CD4-positive, alpha-beta memory T cell (primary cell): ENCODE measurements at regions not wholly inside any gene's neighbourhood (a gene's known extent, or its start where the extent isn't known, plus 50 kb on each side); places are given as distances from the start of the nearest gene placed in this dataset.
"Not testable (repeated sequence)": the region's sequence is repeated elsewhere in the genome, so short reads cannot be mapped to it uniquely, and the experiment has no call there.

Experiments
- CTCF ChIA-PET: fragments of 350-600 bp; sonication (Branson Sonifier 250); formaldehyde crosslinking; loops from one replicate; lab custom pipeline; 2021; ENCODE audit warnings: inconsistent platforms; ENCODE audit not compliant: partially characterized antibody; lab: Charles Lee
- POLR2A ChIA-PET: fragments of 350-600 bp; sonication (Branson Sonifier 250); formaldehyde crosslinking; loops from one replicate; lab custom pipeline; 2021; ENCODE audit not compliant: partially characterized antibody; lab: Charles Lee
- DNase-seq, 5 donors: peaks; one replicate each; pipeline versions ENCODE4 v3.0.0 to v3.0.0-alpha.2; 2020 to 2022; ENCODE audit warnings: mixed read lengths in 1 of 5
- H3K27ac ChIP-seq: one replicate; pipeline ENCODE4 v1.7.0; 2013; ENCODE audit warnings: low read depth, low read length
- H3K27me3 ChIP-seq: 2 replicates; pipeline ENCODE4 v1.7.0; 2013; ENCODE audit warnings: mild to moderate bottlenecking, low read length, moderate library complexity; ENCODE audit not compliant: insufficient read depth
- H3K36me3 ChIP-seq: 2 replicates; pipeline ENCODE4 v1.7.0; 2013; ENCODE audit warnings: mild to moderate bottlenecking, low read length, moderate library complexity; ENCODE audit not compliant: insufficient read depth
- H3K4me1 ChIP-seq: 2 replicates; pipeline ENCODE4 v1.7.0; 2013; ENCODE audit warnings: mild to moderate bottlenecking, low read length, moderate library complexity; ENCODE audit not compliant: insufficient read depth
- H3K4me3 ChIP-seq, 2 donors: one replicate each; pipeline ENCODE4 v1.7.0; 2013; ENCODE audit warnings: low read length in 2 of 2, mild to moderate bottlenecking in 1 of 2
- H3K9me3 ChIP-seq, 2 donors: one replicate each; pipeline ENCODE4 v1.7.0; 2013; ENCODE audit warnings: low read length in 2 of 2, control low read depth in 1 of 2; ENCODE audit not compliant: control insufficient read depth in 1 of 2
- H3K27ac Mint-ChIP-seq, 7 donors: one replicate each; pipeline ENCODE4 v1.8.0; 2020 to 2021; ENCODE audit warnings: mixed read lengths in 7 of 7, mild to moderate bottlenecking in 6 of 7, inconsistent platforms in 3 of 7, moderate library complexity in 3 of 7
- H3K27me3 Mint-ChIP-seq, 2 donors: one replicate each; pipeline ENCODE4 v1.8.0; 2020 to 2021; ENCODE audit warnings: mixed read lengths in 2 of 2
- H3K36me3 Mint-ChIP-seq, 2 donors: one replicate each; pipeline ENCODE4 v1.8.0; 2020 to 2021; ENCODE audit warnings: mixed read lengths in 2 of 2, inconsistent platforms in 1 of 2, mild to moderate bottlenecking in 1 of 2
- H3K4me1 Mint-ChIP-seq, 4 donors: one replicate each; pipeline ENCODE4 v1.8.0; 2020 to 2021; ENCODE audit warnings: mixed read lengths in 4 of 4, mild to moderate bottlenecking in 1 of 4
- H3K4me3 Mint-ChIP-seq, 8 donors: one replicate each; pipeline ENCODE4 v1.8.0; 2020 to 2021; ENCODE audit warnings: mixed read lengths in 8 of 8, mild to moderate bottlenecking in 7 of 8, moderate library complexity in 6 of 8, inconsistent platforms in 3 of 8
- H3K9me3 Mint-ChIP-seq, 8 donors: one replicate each; pipeline ENCODE4 v1.8.0; 2020 to 2021; ENCODE audit warnings: mixed read lengths in 8 of 8, mild to moderate bottlenecking in 5 of 8, inconsistent platforms in 3 of 8, moderate library complexity in 1 of 8
- intact Hi-C: fragments of 100-400 bp; cut with micrococcal nuclease; formaldehyde crosslinking; loops from one replicate; pipeline ENCODE4 v1.15.1; 2023

DNA sequence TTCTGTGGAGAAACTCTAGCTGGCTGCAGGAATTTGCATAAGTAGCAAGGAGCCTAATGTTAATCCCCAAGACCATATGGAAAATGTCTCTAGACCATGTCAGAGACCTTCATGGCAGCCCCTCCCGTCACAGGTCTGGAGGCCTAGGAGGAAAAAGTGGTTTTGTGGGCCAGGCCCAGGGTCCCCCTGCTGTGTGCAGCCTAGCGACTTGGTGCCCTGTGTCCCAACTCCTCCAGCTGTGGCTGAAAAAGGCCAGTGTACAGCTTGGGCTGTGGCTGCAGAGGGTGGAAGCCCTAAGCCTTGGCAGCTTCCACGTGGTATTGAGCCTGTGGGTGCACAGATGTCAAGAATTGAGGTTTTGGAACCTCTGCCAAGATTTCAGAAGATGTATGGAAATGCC is 306.9 kb upstream of the CA10 start:
- intact Hi-C loops: no loop called here
- Histone ChIP-seq H3K4me3 (no peak overlapping the region), H3K9me3 (no peaks in the 10 kb centered on the region), H3K36me3 (no peaks in the 10 kb centered on the region), H3K27me3 (no peaks in the 10 kb centered on the region), H3K4me1 (no peaks in the 10 kb centered on the region), H3K27ac (no peak overlapping the region)
- Mint-ChIP-seq H3K9me3 (peaks cover 0 to 11% (median 9%) of the 10 kb centered on the region in 8 donors), H3K4me3 (no peak overlapping the region), H3K4me1 (no peaks in the 10 kb centered on the region), H3K27me3 (peaks cover 0 to 1% of the 10 kb centered on the region in 2 donors), H3K27ac (no peak overlapping the region), H3K36me3 (no peaks in the 10 kb centered on the region)
- CTCF ChIA-PET: no interaction called here
- POLR2A ChIA-PET: no interaction called here
- DNase-seq: no peak

DNA sequence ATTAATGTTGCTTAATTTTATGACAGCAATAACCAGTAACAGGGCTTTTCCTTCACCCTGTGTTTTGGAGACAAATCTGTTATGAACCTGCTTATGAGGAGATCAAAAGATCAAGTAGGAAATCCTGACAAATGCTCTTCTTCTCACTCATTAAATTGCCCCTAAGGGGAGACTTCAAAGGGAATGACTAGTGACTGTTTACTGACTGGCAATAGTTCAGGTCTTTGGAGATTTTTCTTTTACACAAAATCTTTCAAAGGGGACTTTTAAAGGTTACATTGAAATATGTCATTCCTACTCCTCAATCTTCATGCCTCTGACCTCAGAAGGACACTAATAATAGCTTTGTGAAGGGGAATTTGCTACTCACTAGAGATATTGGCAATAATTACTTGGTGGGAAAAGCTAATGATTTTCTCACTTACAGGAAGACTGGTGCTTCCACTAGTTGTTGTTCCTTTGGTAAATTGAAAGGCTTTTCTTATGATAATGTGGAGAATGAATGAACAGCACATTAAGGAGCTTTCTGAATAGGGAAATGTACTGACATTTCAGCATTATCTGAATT is 292.9 kb upstream of the CA10 start:
- intact Hi-C loops: no loop called here
- Mint-ChIP-seq H3K4me1 (no peaks in the 10 kb centered on the region), H3K4me3 (no peak overlapping the region), H3K9me3 (peaks cover 0 to 9% (median 4%) of the 10 kb centered on the region in 8 donors), H3K36me3 (no peaks in the 10 kb centered on the region), H3K27ac (no peak overlapping the region), H3K27me3 (no peaks in the 10 kb centered on the region)
- ChIA-PET POLR2A (no interaction called here), CTCF (no interaction called here)
- Histone ChIP-seq H3K36me3 (no peaks in the 10 kb centered on the region), H3K27ac (no peak overlapping the region), H3K4me1 (no peaks in the 10 kb centered on the region), H3K4me3 (no peak overlapping the region), H3K27me3 (no peaks in the 10 kb centered on the region), H3K9me3 (no peaks in the 10 kb centered on the region)
- no peak for DNase-seq

DNA sequence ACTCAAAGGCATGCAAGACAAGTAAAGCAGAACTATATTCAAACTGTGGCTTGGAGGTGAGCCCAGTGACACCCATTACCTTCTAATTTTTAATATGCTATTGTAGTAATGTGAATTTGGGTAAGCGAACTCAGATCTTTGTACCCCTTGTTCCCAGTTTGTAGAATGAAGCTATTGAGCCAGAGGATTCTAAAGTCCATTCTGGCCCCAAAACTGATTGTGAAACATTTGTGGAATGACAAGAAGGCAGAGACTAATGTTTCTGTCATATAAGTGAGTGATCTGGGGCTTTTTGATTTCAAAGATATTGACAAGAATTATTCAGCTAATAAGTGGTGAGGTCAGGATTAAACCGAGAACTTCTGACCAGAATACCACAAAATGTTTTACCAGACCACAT is 283.8 kb upstream of the CA10 start:
- Mint-ChIP-seq H3K4me3 (no peak overlapping the region), H3K36me3 (no peaks in the 10 kb centered on the region), H3K27me3 (no peaks in the 10 kb centered on the region), H3K4me1 (no peaks in the 10 kb centered on the region), H3K27ac (no peak overlapping the region), H3K9me3 (peaks cover 0 to 12% (median 6%) of the 10 kb centered on the region in 8 donors)
- Histone ChIP-seq H3K4me1 (no peaks in the 10 kb centered on the region), H3K27ac (no peak overlapping the region), H3K27me3 (no peaks in the 10 kb centered on the region), H3K36me3 (no peaks in the 10 kb centered on the region), H3K4me3 (no peak overlapping the region), H3K9me3 (no peaks in the 10 kb centered on the region)
- intact Hi-C loops: no loop called here
- DNase-seq: no peak
- POLR2A ChIA-PET: no interaction called here
- CTCF ChIA-PET: no interaction called here

DNA sequence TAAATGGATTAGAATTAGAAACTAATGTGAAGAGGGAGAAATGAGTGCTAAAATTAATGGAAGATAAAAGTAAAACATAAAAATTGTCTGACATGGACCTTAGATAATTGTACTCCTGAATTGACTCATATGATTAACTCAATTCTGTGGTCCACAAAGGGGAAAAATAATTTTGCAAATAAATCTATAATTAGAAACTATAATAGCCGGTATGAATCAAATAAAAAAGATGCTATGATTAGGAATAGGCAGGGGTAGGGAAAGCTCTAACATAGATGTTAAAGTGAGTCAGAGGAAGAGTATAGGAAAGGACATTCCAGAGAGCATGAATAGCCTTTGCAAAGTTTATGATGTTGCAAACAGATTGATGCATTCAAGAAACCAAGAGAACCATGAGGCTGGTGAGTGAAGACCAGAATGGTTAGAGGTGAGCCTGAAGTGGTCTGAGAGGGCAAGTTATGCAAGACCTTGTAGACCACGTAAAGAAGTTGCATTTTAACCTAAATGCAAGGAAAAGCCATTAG is 262.1 kb upstream of the CA10 start:
- H3K4me1 Mint-ChIP-seq: no peaks in the 10 kb centered on the region
- Histone ChIP-seq H3K9me3 (no peaks in the 10 kb centered on the region), H3K27me3 (no peaks in the 10 kb centered on the region), H3K4me1 (no peaks in the 10 kb centered on the region), H3K27ac (no peak overlapping the region), H3K4me3 (no peak overlapping the region), H3K36me3 (no peaks in the 10 kb centered on the region)
- peaks cover 0 to 15% (median 4%) of the 10 kb centered on the region in 8 donors for H3K9me3 Mint-ChIP-seq
- H3K36me3 Mint-ChIP-seq: no peaks in the 10 kb centered on the region
- ChIA-PET CTCF (no interaction called here), POLR2A (no interaction called here)
- no peaks in the 10 kb centered on the region for H3K27me3 Mint-ChIP-seq
- intact Hi-C loops: no loop called here
- no peak for DNase-seq
- no peak overlapping the region for H3K4me3 Mint-ChIP-seq
- H3K27ac Mint-ChIP-seq: no peak overlapping the region

DNA sequence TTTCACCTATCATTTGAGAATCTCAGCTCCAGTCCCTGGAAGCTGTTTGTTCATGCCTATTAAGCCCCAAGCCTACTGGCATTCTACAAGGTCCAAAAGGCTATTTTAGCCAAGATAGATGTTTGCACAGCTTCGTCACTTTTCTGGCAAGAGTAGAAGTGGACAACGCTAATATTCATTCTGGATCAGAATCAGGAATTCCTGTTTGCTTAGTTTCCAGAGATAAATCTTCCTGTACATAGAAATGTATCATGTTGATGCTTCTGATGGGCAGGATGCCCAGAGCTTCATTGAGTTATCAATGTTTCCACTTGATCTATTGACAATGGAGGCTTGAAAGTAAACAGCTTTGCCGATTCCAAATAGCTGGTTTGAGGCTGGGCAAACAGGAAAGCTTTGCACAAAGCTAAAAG is 260.7 kb upstream of the CA10 start:
- no peak overlapping the region for H3K4me3 Mint-ChIP-seq
- DNase-seq: no peak
- H3K36me3 Mint-ChIP-seq: no peaks in the 10 kb centered on the region
- ChIA-PET CTCF (no interaction called here), POLR2A (no interaction called here)
- no peaks in the 10 kb centered on the region for H3K4me1 ChIP-seq
- intact Hi-C loops: no loop called here
- no peak overlapping the region for H3K27ac ChIP-seq
- peaks cover 0 to 11% (median 4%) of the 10 kb centered on the region in 8 donors for H3K9me3 Mint-ChIP-seq
- no peak overlapping the region for H3K27ac Mint-ChIP-seq
- H3K4me3 ChIP-seq: no peak overlapping the region
- H3K36me3 ChIP-seq: no peaks in the 10 kb centered on the region
- no peaks in the 10 kb centered on the region for H3K9me3 ChIP-seq
- no peaks in the 10 kb centered on the region for H3K4me1 Mint-ChIP-seq
- H3K27me3 Mint-ChIP-seq: no peaks in the 10 kb centered on the region
- no peaks in the 10 kb centered on the region for H3K27me3 ChIP-seq

DNA sequence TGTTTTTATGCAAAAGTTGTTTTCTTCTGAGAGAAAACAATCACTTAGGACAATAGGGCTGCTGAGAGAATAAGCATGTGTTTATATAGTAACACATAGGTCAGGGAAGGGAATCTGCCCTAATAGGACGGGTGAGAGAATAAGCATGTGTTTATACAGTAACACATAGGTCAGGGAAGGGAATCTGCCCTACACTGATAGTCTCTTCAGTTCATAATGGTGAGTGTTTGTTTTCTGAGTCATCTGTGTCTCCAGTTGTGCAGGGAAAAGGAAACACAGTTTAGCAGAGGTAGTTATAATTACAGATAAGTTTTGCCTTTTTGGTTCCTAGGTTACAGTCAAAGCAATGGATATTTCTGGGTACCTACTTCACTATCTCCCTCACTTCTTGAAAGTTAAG is 252.3 kb upstream of the CA10 start:
- H3K4me1 Mint-ChIP-seq: no peaks in the 10 kb centered on the region
- ChIA-PET CTCF (no interaction called here), POLR2A (no interaction called here)
- H3K27me3 ChIP-seq: no peaks in the 10 kb centered on the region
- H3K36me3 Mint-ChIP-seq: no peaks in the 10 kb centered on the region
- no peaks in the 10 kb centered on the region for H3K4me1 ChIP-seq
- no peak overlapping the region for H3K4me3 Mint-ChIP-seq
- DNase-seq: no peak
- no peak overlapping the region for H3K27ac ChIP-seq
- H3K4me3 ChIP-seq: no peak overlapping the region
- H3K9me3 ChIP-seq: no peaks in the 10 kb centered on the region
- H3K27ac Mint-ChIP-seq: no peak overlapping the region
- H3K36me3 ChIP-seq: no peaks in the 10 kb centered on the region
- H3K27me3 Mint-ChIP-seq: no peaks in the 10 kb centered on the region
- intact Hi-C loops: no loop called here
- H3K9me3 Mint-ChIP-seq: peaks cover 0 to 15% (median 3%) of the 10 kb centered on the region in 8 donors

DNA sequence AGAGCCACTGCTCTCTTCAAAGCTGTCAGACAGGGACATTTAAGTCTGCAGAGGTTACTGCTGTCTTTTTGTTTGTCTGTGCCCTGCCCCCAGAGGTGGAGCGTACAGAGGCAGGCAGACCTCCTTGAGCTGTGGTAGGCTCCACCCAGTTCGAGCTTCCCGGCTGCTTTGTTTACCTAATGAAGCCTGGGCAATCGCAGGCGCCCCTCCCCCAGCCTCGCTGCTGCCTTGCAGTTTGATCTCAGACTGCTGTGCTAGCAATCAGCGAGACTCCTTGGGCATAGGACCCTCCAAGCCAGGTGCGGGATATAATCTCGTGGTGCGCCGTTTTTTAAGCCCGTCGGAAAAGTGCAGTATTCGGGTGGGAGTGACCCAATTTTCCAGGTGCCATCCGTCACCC is 250.7 kb upstream of the CA10 start:
- H3K36me3 Mint-ChIP-seq, intact Hi-C loops, H3K27ac ChIP-seq, DNase-seq, H3K4me3 Mint-ChIP-seq, H3K27me3 ChIP-seq, H3K9me3 ChIP-seq, CTCF ChIA-PET, H3K36me3 ChIP-seq, H3K27me3 Mint-ChIP-seq, H3K27ac Mint-ChIP-seq, H3K4me3 ChIP-seq, H3K4me1 ChIP-seq, POLR2A ChIA-PET, H3K4me1 Mint-ChIP-seq: not testable (repeated sequence)
- H3K9me3 Mint-ChIP-seq: peaks cover 0 to 15% (median 3%) of the 10 kb centered on the region in 8 donors

DNA sequence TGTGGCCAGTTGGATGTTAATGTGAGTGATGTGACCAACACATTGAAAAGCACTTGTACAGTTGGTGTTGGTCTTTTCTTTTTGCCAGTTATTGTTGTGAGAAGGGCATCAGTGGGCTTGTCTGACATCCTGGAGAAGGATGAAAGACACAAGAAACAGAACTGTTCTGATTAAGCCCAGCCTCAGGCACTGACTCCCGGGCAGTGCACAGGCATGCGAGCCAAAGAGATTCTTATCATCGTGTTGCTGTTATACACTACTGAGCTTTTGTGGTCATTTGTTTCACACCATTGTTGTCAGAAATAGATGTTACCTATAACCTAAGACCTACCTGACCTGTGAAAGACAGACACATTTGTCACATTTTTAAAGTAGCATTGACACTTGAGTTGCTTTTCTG is 236.8 kb upstream of the CA10 start:
- H3K4me1 Mint-ChIP-seq: no peaks in the 10 kb centered on the region
- no peak for DNase-seq
- H3K4me3 Mint-ChIP-seq: no peak overlapping the region
- H3K36me3 Mint-ChIP-seq: no peaks in the 10 kb centered on the region
- no peaks in the 10 kb centered on the region for H3K4me1 ChIP-seq
- POLR2A ChIA-PET: no interaction called here
- CTCF ChIA-PET: no interaction called here
- no peaks in the 10 kb centered on the region for H3K9me3 ChIP-seq
- no peaks in the 10 kb centered on the region for H3K36me3 ChIP-seq
- intact Hi-C loops: no loop called here
- no peaks in the 10 kb centered on the region for H3K27me3 Mint-ChIP-seq
- no peaks in the 10 kb centered on the region for H3K27me3 ChIP-seq
- H3K27ac ChIP-seq: no peak overlapping the region
- H3K27ac Mint-ChIP-seq: no peak overlapping the region
- H3K9me3 Mint-ChIP-seq: peaks cover 0 to 7% (median 3%) of the 10 kb centered on the region in 8 donors
- no peak overlapping the region for H3K4me3 ChIP-seq
